Brain microvascular endothelial cell (primary cell): ENCODE measurements at regions not wholly inside any gene's neighbourhood (a gene's known extent, or its start where the extent isn't known, plus 50 kb on each side); places are given as distances from the start of the nearest gene placed in this dataset.
"Not testable (repeated sequence)": the region's sequence is repeated elsewhere in the genome, so short reads cannot be mapped to it uniquely, and the experiment has no call there.

ENCODE experiments used
- DNase-seq: peaks from one replicate; pipeline ENCODE4 v3.0.0-alpha.2; 2020
- H3K27ac ChIP-seq: fragments of 250-450 bp; sonication (Bioruptor Pico); 2 replicates; pipeline ENCODE4 v1.5.1; 2020; ENCODE audit warnings: mild to moderate bottlenecking, moderate library complexity
- H3K27me3 ChIP-seq: fragments of 250-450 bp; sonication (Bioruptor Pico); replicated peaks from 2 replicates; pipeline ENCODE4 v1.5.1; 2020; ENCODE audit warnings: mild to moderate bottlenecking
- H3K36me3 ChIP-seq: fragments of 250-450 bp; sonication (Bioruptor Pico); replicated peaks from 2 replicates; pipeline ENCODE4 v1.5.1; 2020; ENCODE audit warnings: mild to moderate bottlenecking
- H3K4me3 ChIP-seq: 2 replicates; pipeline ENCODE4 v1.5.1; 2011; ENCODE audit warnings: low read depth, mild to moderate bottlenecking, control low read depth, low read length, moderate library complexity
- CTCF ChIP-seq: IDR thresholded peaks from 2 replicates; pipeline ENCODE4 v1.5.1; 2011; ENCODE audit warnings: low read depth, mild to moderate bottlenecking, moderate library complexity, low read length, control low read depth, inconsistent platforms; ENCODE audit errors: missing control alignments
- in situ Hi-C: cut with HindIII; loops from 2 replicates; pipeline ENCODE4 v1.10.0; 2017; ENCODE audit warnings: low sequenced_read_pairs, low pct_ligation_motif_present

GRCh38 chr1:145553795-145554194 lies 54.0 kb upstream of the GPR89A start:
- H3K27ac ChIP-seq, in situ Hi-C loops, H3K36me3 ChIP-seq, H3K4me3 ChIP-seq, DNase-seq, H3K27me3 ChIP-seq: not testable (repeated sequence)

- H3K27me3 ChIP-seq, result peaks cover 2% of the 10 kb centered on the region
- in situ Hi-C loops, result no loop called here
- no peak for DNase-seq
- H3K27ac ChIP-seq, result no peak overlapping the region
- H3K4me3 ChIP-seq, result no peak overlapping the region
- no peaks in the 10 kb centered on the region for H3K36me3 ChIP-seq
- no peak for TF ChIP-seq CTCF
Observed at GRCh38 chr1:145545055-145545454, 62.7 kb upstream of the GPR89A start.

- peak; percentile 17 for DNase-seq
- H3K4me3 ChIP-seq, H3K27me3 ChIP-seq, H3K27ac ChIP-seq, in situ Hi-C loops, H3K36me3 ChIP-seq: not testable (repeated sequence)
Observed at GRCh38 chr1:145541685-145542084, 66.1 kb upstream of the GPR89A start.

GRCh38 chr1:145541246-145541645 lies 66.5 kb upstream of the GPR89A start:
- in situ Hi-C loops, H3K27me3 ChIP-seq, H3K36me3 ChIP-seq, H3K27ac ChIP-seq, H3K4me3 ChIP-seq: not testable (repeated sequence)
- peak; percentile 52 for DNase-seq

- H3K27ac ChIP-seq, H3K27me3 ChIP-seq, DNase-seq, in situ Hi-C loops, H3K4me3 ChIP-seq, H3K36me3 ChIP-seq: not testable (repeated sequence)
Observed at GRCh38 chr1:145538118-145538882, 69.5 kb upstream of the GPR89A start.

- H3K27ac ChIP-seq, H3K4me3 ChIP-seq, in situ Hi-C loops, H3K36me3 ChIP-seq, H3K27me3 ChIP-seq: not testable (repeated sequence)
- peak; percentile 7 for DNase-seq
Observed at GRCh38 chr1:145537003-145537402, 70.8 kb upstream of the GPR89A start.

- H3K27ac ChIP-seq, H3K27me3 ChIP-seq, H3K36me3 ChIP-seq, in situ Hi-C loops, H3K4me3 ChIP-seq: not testable (repeated sequence)
- DNase-seq, result peak; percentile 31
Observed at GRCh38 chr1:145535461-145535860, 72.3 kb upstream of the GPR89A start.

- H3K27ac ChIP-seq, in situ Hi-C loops, H3K36me3 ChIP-seq, DNase-seq, H3K4me3 ChIP-seq, H3K27me3 ChIP-seq: not testable (repeated sequence)
Observed at GRCh38 chr1:145528068-145528564, 79.7 kb upstream of the GPR89A start.

- H3K4me3 ChIP-seq, in situ Hi-C loops, H3K27me3 ChIP-seq, DNase-seq, H3K36me3 ChIP-seq, H3K27ac ChIP-seq: not testable (repeated sequence)
Observed at GRCh38 chr1:145520159-145520558, 87.6 kb upstream of the GPR89A start.

- DNase-seq, in situ Hi-C loops, H3K4me3 ChIP-seq, H3K27ac ChIP-seq, H3K27me3 ChIP-seq, H3K36me3 ChIP-seq: not testable (repeated sequence)
Observed at GRCh38 chr1:145519302-145519701, 88.5 kb upstream of the GPR89A start.

- H3K36me3 ChIP-seq, H3K27me3 ChIP-seq, in situ Hi-C loops, H3K27ac ChIP-seq, H3K4me3 ChIP-seq, DNase-seq: not testable (repeated sequence)
Observed at GRCh38 chr1:145513017-145513416, 87.6 kb upstream of the NBPF20 start.

- H3K4me3 ChIP-seq, in situ Hi-C loops, H3K27me3 ChIP-seq, DNase-seq, H3K27ac ChIP-seq, H3K36me3 ChIP-seq: not testable (repeated sequence)
Observed at GRCh38 chr1:145508053-145508452, 82.7 kb upstream of the NBPF20 start.

- in situ Hi-C loops, H3K36me3 ChIP-seq, H3K27ac ChIP-seq, H3K4me3 ChIP-seq, DNase-seq, H3K27me3 ChIP-seq: not testable (repeated sequence)
Observed at GRCh38 chr1:145505663-145506647, 80.6 kb upstream of the NBPF20 start.
